ENCODE measurements at regions not wholly inside any gene's neighbourhood (a gene's known extent, or its start where the extent isn't known, plus 50 kb on each side); places are given as distances from the start of the nearest gene placed in this dataset.
A peak's percentile ranks its signal among the peaks of the same experiment; 100 is the strongest.

DNA sequence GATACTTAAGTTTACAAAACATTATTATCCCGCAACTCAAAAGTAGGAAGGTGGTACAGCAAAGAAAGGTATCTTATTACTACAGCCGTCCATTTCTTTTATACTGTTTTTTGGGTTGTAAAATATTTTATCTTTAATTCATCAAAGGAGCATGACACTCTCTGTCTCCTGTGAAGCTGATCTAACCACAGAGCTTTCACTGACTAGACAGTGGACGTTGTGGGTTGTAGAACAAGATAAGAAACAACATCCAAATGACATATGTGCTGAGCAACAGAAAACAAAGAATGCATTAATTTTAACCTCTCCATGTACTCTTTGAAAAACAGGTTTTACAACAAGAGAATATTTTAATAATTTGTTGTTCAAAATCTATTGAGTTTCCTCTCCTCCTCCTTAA, 195.9 kb upstream of the FBXO33 start:
- WGBS, 5 donors = 44 to 80% (median 66%) methylated on average over 3 of the region's 3 CpGs
- TF ChIP-seq POLR2AphosphoS5 (IDR thresholded peaks at IDR 0.05) = no peak
- TF ChIP-seq CTCF (IDR thresholded peaks at IDR 0.05 in 8 of 11, conservative IDR thresholded peaks at IDR 0.05 in 3 of 11) = no peak
- TF ChIP-seq POLR2A (IDR thresholded peaks at IDR 0.05) = no peak
- intact Hi-C loops (cut with DNase I; ENCODE audit: low total_unique reads) = no loop called here
- Histone ChIP-seq H3K4me1 (no peaks in the 10 kb centered on the region), H3K4me3 (no peak overlapping the region), H3K27ac (no peak overlapping the region), H3K9me3 (peaks cover 0 to 30% (median 10%) of the 10 kb centered on the region in 8 donors), H3K27me3 (replicated peaks in 1 of 7) (no peaks in the 10 kb centered on the region), H3K36me3 (no peaks in the 10 kb centered on the region)
- DNase-seq = no peak

DNA sequence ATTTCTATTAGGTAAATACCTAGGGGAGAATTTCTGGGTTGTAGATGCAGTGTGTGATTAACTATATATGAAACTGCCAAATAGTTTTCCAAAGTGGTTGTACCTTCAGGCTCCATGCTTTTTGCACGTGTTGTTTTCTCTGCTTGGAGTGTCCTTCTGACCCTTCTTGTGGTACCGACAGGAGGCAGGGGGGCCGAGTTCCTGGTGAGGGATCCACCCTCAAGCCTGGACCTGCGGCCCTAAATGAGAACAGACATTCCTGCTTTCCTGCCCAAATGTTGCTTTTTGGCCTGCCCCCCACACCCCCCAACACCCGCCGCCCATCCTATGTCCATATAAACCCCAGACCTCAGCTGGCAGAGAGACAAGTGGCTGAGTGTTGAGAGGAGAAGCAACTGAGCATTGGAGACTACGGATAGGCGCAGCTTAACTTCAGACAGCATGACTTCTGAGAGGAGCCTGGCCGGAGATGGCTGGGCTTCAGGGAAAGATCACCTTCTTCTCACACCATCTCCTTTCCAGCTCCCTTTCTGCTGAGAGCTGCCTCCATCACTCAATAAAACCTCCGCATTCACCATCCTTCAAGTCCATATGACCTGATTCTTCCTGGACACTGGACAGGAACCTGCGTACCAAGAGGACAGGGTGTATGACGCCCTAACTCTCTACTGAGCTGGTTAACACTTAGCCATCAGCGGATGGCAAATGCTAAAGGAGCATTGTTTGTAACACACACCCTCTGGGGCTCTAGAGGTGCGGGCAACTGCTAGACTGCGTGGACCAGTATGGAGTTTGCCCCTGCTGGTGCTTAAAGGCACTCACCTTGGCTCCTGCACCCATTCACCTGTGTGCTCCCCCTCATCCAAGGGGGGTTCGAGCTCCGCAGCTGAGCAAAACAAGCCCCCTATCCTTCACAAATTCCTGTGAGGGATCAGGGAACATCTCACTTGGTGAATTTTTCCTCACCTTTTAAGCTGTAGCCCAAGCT, 194.7 kb upstream of the FBXO33 start:
- WGBS, 5 donors = 84 to 91% (median 87%) methylated on average over 14 to 17 of the region's 17 CpGs
- no peak overlapping the region for H3K4me3 ChIP-seq
- H3K27ac ChIP-seq = no peak overlapping the region
- DNase-seq = peak; percentile 64
- H3K4me1 ChIP-seq = no peaks in the 10 kb centered on the region
- intact Hi-C loops (cut with DNase I; ENCODE audit: low total_unique reads) = no loop called here
- H3K36me3 ChIP-seq = no peaks in the 10 kb centered on the region
- H3K27me3 ChIP-seq (replicated peaks in 1 of 7) = no peaks in the 10 kb centered on the region
- TF ChIP-seq POLR2A (IDR thresholded peaks at IDR 0.05) (no peak), POLR2AphosphoS5 (IDR thresholded peaks at IDR 0.05) (no peak), CTCF (IDR thresholded peaks at IDR 0.05 in 8 of 11, conservative IDR thresholded peaks at IDR 0.05 in 3 of 11) (no peak)
- H3K9me3 ChIP-seq = peaks cover 0 to 37% (median 21%) of the 10 kb centered on the region in 8 donors

- intact Hi-C loops (cut with DNase I; ENCODE audit: low total_unique reads) = no loop called here
- no peak overlapping the region for H3K4me3 ChIP-seq
- peaks cover 0 to 29% (median 21%) of the 10 kb centered on the region in 8 donors for H3K9me3 ChIP-seq
- 79 to 93% (median 84%) methylated on average over 1 of the region's 1 CpG for WGBS, 5 donors
- TF ChIP-seq CTCF (IDR thresholded peaks at IDR 0.05 in 8 of 11, conservative IDR thresholded peaks at IDR 0.05 in 3 of 11) (no peak), POLR2A (IDR thresholded peaks at IDR 0.05) (no peak), POLR2AphosphoS5 (IDR thresholded peaks at IDR 0.05) (no peak)
- DNase-seq = no peak
- H3K36me3 ChIP-seq = no peaks in the 10 kb centered on the region
- no peaks in the 10 kb centered on the region for H3K4me1 ChIP-seq
- no peak overlapping the region for H3K27ac ChIP-seq
- H3K27me3 ChIP-seq (replicated peaks in 1 of 7) = no peaks in the 10 kb centered on the region
Measured at GRCh38 chr14:39621678-39622077, 189.4 kb upstream of the FBXO33 start.

DNA sequence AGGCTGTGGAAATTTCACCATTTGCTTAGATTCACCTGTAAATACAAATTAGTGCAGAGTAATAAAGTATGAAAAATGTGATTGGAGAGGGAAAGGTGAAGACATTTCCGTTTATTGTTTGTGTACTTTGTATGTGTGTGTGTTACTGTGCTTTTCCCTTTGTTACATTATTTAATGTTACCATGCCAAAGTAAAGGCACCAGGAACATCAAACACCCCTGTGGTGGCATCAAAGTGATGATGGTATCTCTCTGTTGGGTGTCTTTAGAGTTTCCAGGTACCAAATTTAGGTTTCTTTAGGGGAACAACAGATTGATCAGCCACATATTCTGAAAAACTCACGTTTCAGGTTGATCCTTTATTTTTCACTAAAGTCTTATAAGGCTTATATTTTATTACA, 189.0 kb upstream of the FBXO33 start:
- no peak overlapping the region for H3K27ac ChIP-seq
- 65 to 79% (median 68%) methylated on average over 2 of the region's 2 CpGs for WGBS, 5 donors
- intact Hi-C loops (cut with DNase I; ENCODE audit: low total_unique reads) = no loop called here
- H3K4me3 ChIP-seq = no peak overlapping the region
- no peaks in the 10 kb centered on the region for H3K4me1 ChIP-seq
- no peak for DNase-seq
- no peaks in the 10 kb centered on the region for H3K36me3 ChIP-seq
- H3K27me3 ChIP-seq (replicated peaks in 1 of 7) = no peaks in the 10 kb centered on the region
- peaks cover 0 to 27% (median 20%) of the 10 kb centered on the region in 8 donors for H3K9me3 ChIP-seq
- TF ChIP-seq POLR2A (IDR thresholded peaks at IDR 0.05) (no peak), CTCF (IDR thresholded peaks at IDR 0.05 in 8 of 11, conservative IDR thresholded peaks at IDR 0.05 in 3 of 11) (no peak), POLR2AphosphoS5 (IDR thresholded peaks at IDR 0.05) (no peak)
